Keratinocyte (primary cell): ENCODE measurements at regions not wholly inside any gene's neighbourhood (a gene's known extent, or its start where the extent isn't known, plus 50 kb on each side); places are given as distances from the start of the nearest gene placed in this dataset.

Experiments used
- CTCF ChIP-seq, 3 experiments: IDR thresholded peaks in 1 of 3; conservative IDR thresholded peaks in 1 of 3; optimal IDR thresholded peaks in 1 of 3; 2 replicates in 2 of 3; 3 replicates in 1 of 3; pipeline versions ENCODE3 to v1.5.1; 2011; ENCODE audit warnings: low read length in 3 of 3, mild to moderate bottlenecking in 3 of 3, moderate library complexity in 2 of 3, control low read depth in 1 of 3, inconsistent platforms in 1 of 3; ENCODE audit not compliant: insufficient read depth in 2 of 3; ENCODE audit errors: extremely low read depth in 1 of 3
- EZH2 ChIP-seq: IDR thresholded peaks from one replicate; pipeline ENCODE4 v1.6.1; 2012; ENCODE audit warnings: inconsistent platforms, mild to moderate bottlenecking, low read length, moderate library complexity

- TF ChIP-seq CTCF (optimal IDR thresholded peaks at IDR 0.05 in 1 of 3, IDR thresholded peaks at IDR 0.05 in 1 of 3, conservative IDR thresholded peaks at IDR 0.05 in 1 of 3; ENCODE audit: extremely low read depth in 1 of 3, insufficient read depth in 2 of 3, low read length in 3 of 3) (no peak), EZH2 (no peak)
Observed at GRCh38 chr12:45668641-45669040, 60.9 kb upstream of the ARID2 start.
